M059J (cell line): ENCODE measurements at regions not wholly inside any gene's neighbourhood (a gene's known extent, or its start where the extent isn't known, plus 50 kb on each side); places are given as distances from the start of the nearest gene placed in this dataset.
"Not testable (repeated sequence)": the region's sequence is repeated elsewhere in the genome, so short reads cannot be mapped to it uniquely, and the experiment has no call there.

Source experiments
- DNase-seq: peaks from one replicate; pipeline ENCODE4 v3.0.0-alpha.2; 2012; ENCODE audit warnings: low read depth

- no peak for DNase-seq
Measured at GRCh38 chr10:26952094-26952493, 91.3 kb upstream of the ABI1 start.

- DNase-seq: peak; percentile 1
Measured at GRCh38 chr10:26951650-26952049, 90.9 kb upstream of the ABI1 start.

- DNase-seq: no peak
Measured at GRCh38 chr10:26950934-26951333, 90.2 kb upstream of the ABI1 start.

GRCh38 chr10:26946102-26946811 is 85.5 kb upstream of the ABI1 start:
- peak; percentile 19 for DNase-seq

GRCh38 chr10:26944261-26944882 is 83.6 kb upstream of the ABI1 start:
- DNase-seq: no peak

- DNase-seq: no peak
Measured at GRCh38 chr10:26939962-26940354, 79.2 kb upstream of the ABI1 start.

GRCh38 chr10:26939290-26939961 is 78.7 kb upstream of the ABI1 start:
- DNase-seq: no peak

- DNase-seq: peak; percentile 16
Measured at GRCh38 chr10:26938578-26938977, 77.8 kb upstream of the ABI1 start.

- no peak for DNase-seq
Measured at GRCh38 chr10:26937371-26937770, 76.6 kb upstream of the ABI1 start.

- DNase-seq: not testable (repeated sequence)
Measured at GRCh38 chr10:26934190-26934589, 73.4 kb upstream of the ABI1 start.

GRCh38 chr10:26932576-26932975 is 71.8 kb upstream of the ABI1 start:
- DNase-seq: no peak

- DNase-seq: no peak
Measured at GRCh38 chr10:26931223-26931622, 70.5 kb upstream of the ABI1 start.

GRCh38 chr10:26922824-26923223 is 62.1 kb upstream of the ABI1 start:
- DNase-seq: peak; percentile 9

- peak; percentile 34 for DNase-seq
Measured at GRCh38 chr10:26919156-26919860, 58.5 kb upstream of the ABI1 start.

GRCh38 chr10:26914898-26915297 is 54.1 kb upstream of the ABI1 start:
- DNase-seq: peak; percentile 27

GRCh38 chr10:26911811-26912461 is 51.2 kb upstream of the ABI1 start:
- DNase-seq: no peak
